H9 (cell line): ENCODE measurements at regions not wholly inside any gene's neighbourhood (a gene's known extent, or its start where the extent isn't known, plus 50 kb on each side); places are given as distances from the start of the nearest gene placed in this dataset.

Experiments used
- DNase-seq: peaks from one replicate; pipeline ENCODE4 v3.0.0-alpha.2; 2017
- H2AFZ ChIP-seq: one replicate; pipeline ENCODE4 v1.6.1; 2013; ENCODE audit warnings: mild to moderate bottlenecking, low read length, control low read depth, moderate library complexity
- H2AK5ac ChIP-seq: 2 replicates; pipeline ENCODE4 v1.6.1; 2013; ENCODE audit warnings: low read length, control low read depth, mixed read lengths; ENCODE audit not compliant: insufficient read length
- H2BK120ac ChIP-seq: one replicate; pipeline ENCODE4 v1.6.1; 2013; ENCODE audit warnings: low read depth, mild to moderate bottlenecking, low read length, control low read depth, inconsistent platforms; ENCODE audit not compliant: poor library complexity, severe bottlenecking
- H2BK12ac ChIP-seq: 2 replicates; pipeline ENCODE4 v1.6.1; 2013; ENCODE audit warnings: low read length, control low read depth, mixed read lengths, low read depth; ENCODE audit not compliant: insufficient read length
- H2BK15ac ChIP-seq: 2 replicates; pipeline ENCODE4 v1.6.1; 2013; ENCODE audit warnings: low read depth, low read length, control low read depth
- H2BK20ac ChIP-seq: one replicate; pipeline ENCODE4 v1.6.1; 2013; ENCODE audit warnings: low read depth, mild to moderate bottlenecking, low read length, control low read depth, inconsistent platforms; ENCODE audit not compliant: poor library complexity, severe bottlenecking
- H2BK5ac ChIP-seq: 2 replicates; pipeline ENCODE4 v1.6.1; 2013; ENCODE audit warnings: low read length, control low read depth, mixed read lengths; ENCODE audit not compliant: insufficient read length
- H3K14ac ChIP-seq: 2 replicates; pipeline ENCODE4 v1.6.1; 2013; ENCODE audit warnings: low read length, control low read depth; ENCODE audit not compliant: insufficient read depth
- H3K18ac ChIP-seq: 2 replicates; pipeline ENCODE4 v1.6.1; 2013; ENCODE audit warnings: low read depth, mild to moderate bottlenecking, mixed read lengths, low read length, control low read depth; ENCODE audit not compliant: insufficient read length
- H3K23ac ChIP-seq: 2 replicates; pipeline ENCODE4 v1.6.1; 2013; ENCODE audit warnings: low read length, control low read depth, mixed read lengths, low read depth; ENCODE audit not compliant: insufficient read length
- H3K23me2 ChIP-seq: 2 replicates; pipeline ENCODE4 v1.6.1; 2013; ENCODE audit warnings: low read depth, mild to moderate bottlenecking, mixed read lengths, low read length, control low read depth; ENCODE audit not compliant: insufficient read length, poor library complexity, severe bottlenecking
- H3K27ac ChIP-seq: 2 replicates; pipeline ENCODE4 v1.5.1; 2013; ENCODE audit warnings: low read length, control low read depth, mixed read lengths, low read depth; ENCODE audit not compliant: insufficient read length
- H3K27me3 ChIP-seq: 2 replicates; pipeline ENCODE4 v1.6.1; 2013; ENCODE audit warnings: low read length, control low read depth, inconsistent platforms; ENCODE audit not compliant: insufficient read depth
- H3K4ac ChIP-seq: 2 replicates; pipeline ENCODE4 v1.6.1; 2013; ENCODE audit warnings: low read depth, mild to moderate bottlenecking, control low read depth, inconsistent platforms, low read length, moderate library complexity
- H3K4me1 ChIP-seq: 2 replicates; pipeline ENCODE4 v1.6.1; 2013; ENCODE audit warnings: low read length, control low read depth, inconsistent platforms; ENCODE audit not compliant: insufficient read depth
- H3K4me2 ChIP-seq: 2 replicates; pipeline ENCODE4 v1.6.1; 2013; ENCODE audit warnings: low read length, control low read depth, mixed read lengths; ENCODE audit not compliant: insufficient read length, insufficient read depth
- H3K56ac ChIP-seq: 2 replicates; pipeline ENCODE4 v1.6.1; 2013; ENCODE audit warnings: low read depth, mild to moderate bottlenecking, mixed read lengths, low read length, control low read depth; ENCODE audit not compliant: insufficient read length
- H3K79me1 ChIP-seq: 2 replicates; pipeline ENCODE4 v1.6.1; 2013; ENCODE audit warnings: low read depth, mild to moderate bottlenecking, moderate library complexity, low read length, control low read depth, inconsistent platforms; ENCODE audit not compliant: insufficient read depth, poor library complexity, severe bottlenecking
- H3K79me2 ChIP-seq: 2 replicates; pipeline ENCODE4 v1.6.1; 2013; ENCODE audit warnings: low read length, control low read depth, inconsistent platforms; ENCODE audit not compliant: insufficient read depth
- H3K9ac ChIP-seq: 2 replicates; pipeline ENCODE4 v1.6.1; 2013; ENCODE audit warnings: low read length, control low read depth, mixed read lengths; ENCODE audit not compliant: insufficient read length; ENCODE audit errors: extremely low read depth
- H3K9me3 ChIP-seq: one replicate; pipeline ENCODE4 v1.6.1; 2013; ENCODE audit warnings: low read depth, low read length, inconsistent platforms; ENCODE audit not compliant: control insufficient read depth
- H3T11ph ChIP-seq: one replicate; pipeline ENCODE4 v1.6.1; 2013; ENCODE audit warnings: mild to moderate bottlenecking, low read length, control low read depth, inconsistent platforms
- H4K20me1 ChIP-seq: one replicate; pipeline ENCODE4 v1.6.1; 2013; ENCODE audit not compliant: control insufficient read depth, insufficient read length, insufficient read depth
- H4K5ac ChIP-seq: 2 replicates; pipeline ENCODE4 v1.6.1; 2013; ENCODE audit warnings: low read depth, mild to moderate bottlenecking, mixed read lengths, low read length, control low read depth; ENCODE audit not compliant: insufficient read length
- H4K8ac ChIP-seq: replicated peaks from 2 replicates; pipeline ENCODE4 v1.6.1; 2013; ENCODE audit warnings: low read length, control low read depth, mixed read lengths, low read depth; ENCODE audit not compliant: insufficient read length
- H4K91ac ChIP-seq: 2 replicates; pipeline ENCODE4 v1.6.1; 2013; ENCODE audit warnings: low read depth, mild to moderate bottlenecking, moderate library complexity, mixed read lengths, low read length, control low read depth; ENCODE audit not compliant: insufficient read length
- H3K27ac Mint-ChIP-seq, 3 experiments: 2 replicates in 2 of 3; 3 replicates in 1 of 3; pipeline ENCODE4 v1.8.0; 2020 to 2021; ENCODE audit warnings: mixed read lengths in 3 of 3, mild to moderate bottlenecking in 1 of 3, moderate library complexity in 1 of 3
- H3K27me3 Mint-ChIP-seq: 2 replicates; pipeline ENCODE4 v1.8.0; 2021; ENCODE audit warnings: low read depth, mild to moderate bottlenecking, moderate library complexity, mixed read lengths
- H3K36me3 Mint-ChIP-seq, 3 experiments: 2 replicates in 2 of 3; 3 replicates in 1 of 3; pipeline ENCODE4 v1.8.0; 2020 to 2021; ENCODE audit warnings: low read depth in 3 of 3, mixed read lengths in 3 of 3; ENCODE audit not compliant: insufficient read depth in 1 of 3
- H3K4me1 Mint-ChIP-seq, 2 experiments: 2 replicates each; pipeline ENCODE4 v1.8.0; 2020; ENCODE audit warnings: mixed read lengths in 2 of 2
- H3K4me3 Mint-ChIP-seq, 2 experiments: 2 replicates in 1 of 2; 3 replicates in 1 of 2; pipeline ENCODE4 v1.8.0; 2020 to 2021; ENCODE audit warnings: mild to moderate bottlenecking in 2 of 2, mixed read lengths in 2 of 2, moderate library complexity in 1 of 2
- H3K9me3 Mint-ChIP-seq, 2 experiments: 2 replicates in 1 of 2; 3 replicates in 1 of 2; pipeline ENCODE4 v1.8.0; 2020; ENCODE audit warnings: mild to moderate bottlenecking in 2 of 2, mixed read lengths in 2 of 2, moderate library complexity in 1 of 2
- CTCF ChIP-seq: fragments of 200-600 bp; sonication (generic); conservative IDR thresholded peaks from 3 replicates; pipeline ENCODE4 v1.8.0; 2021; ENCODE audit warnings: antibody characterized with exemption, mild to moderate bottlenecking
- WGBS: extraction: QIAGEN DNeasy Blood & Tissue Kit; methylation state at CpG from one replicate; pipeline ENCODE4 v1.1.7; 2013; ENCODE audit warnings: missing lambda C conversion rate, low lambda C conversion rate, mixed read lengths; ENCODE audit not compliant: insufficient read length; ENCODE audit errors: extremely low coverage; 5-methylcytosine and 5-hydroxymethylcytosine counted together

GRCh38 chr1:208405014-208405413 is 160.8 kb upstream of the PLXNA2 start:
- Histone ChIP-seq H3K79me2 (no peaks in the 10 kb centered on the region), H3K4me2 (no peak overlapping the region), H2BK5ac (no peak overlapping the region), H3K4me1 (no peaks in the 10 kb centered on the region), H4K20me1 (no peaks in the 10 kb centered on the region), H2AK5ac (no peak overlapping the region), H3K23ac (no peak overlapping the region), H2BK15ac (no peak overlapping the region), H2AFZ (no peak overlapping the region), H3K4ac (no peak overlapping the region), H3K56ac (no peak overlapping the region), H2BK12ac (no peak overlapping the region), H2BK120ac (no peak overlapping the region), H2BK20ac (no peak overlapping the region), H3K18ac (no peak overlapping the region), H3T11ph (no peak overlapping the region), H4K91ac (no peak overlapping the region), H4K8ac (no peak overlapping the region), H3K27ac (no peak overlapping the region), H3K23me2 (no peaks in the 10 kb centered on the region), H3K14ac (no peak overlapping the region), H3K9me3 (no peaks in the 10 kb centered on the region), H3K9ac (no peak overlapping the region), H4K5ac (no peak overlapping the region), H3K79me1 (no peaks in the 10 kb centered on the region), H3K27me3 (no peaks in the 10 kb centered on the region)
- H3K27me3 Mint-ChIP-seq, result no peaks in the 10 kb centered on the region
- H3K36me3 Mint-ChIP-seq, result no peaks in the 10 kb centered on the region
- H3K9me3 Mint-ChIP-seq, result no peaks in the 10 kb centered on the region
- no peak for DNase-seq
- no peak for TF ChIP-seq CTCF
- WGBS, result no CpG with 5 or more reads among the region's 2 CpGs
- no peaks in the 10 kb centered on the region for H3K4me1 Mint-ChIP-seq
- H3K27ac Mint-ChIP-seq, result no peak overlapping the region
- H3K4me3 Mint-ChIP-seq, result no peak overlapping the region
